Calu3 (cell line): ENCODE measurements at regions not wholly inside any gene's neighbourhood (a gene's known extent, or its start where the extent isn't known, plus 50 kb on each side); places are given as distances from the start of the nearest gene placed in this dataset.
A peak's percentile ranks its signal among the peaks of the same experiment; 100 is the strongest.

Experiments
- BruUV-seq: library from RNA; stranded (reverse); fragments of 400-500 nt; replicated peaks from 2 replicates; lab custom pipeline; 2021; lab: Mats Ljungman, UMichigan
- CTCF ChIA-PET: fragments of 300-600 bp; sonication (Branson Sonifier 250); formaldehyde crosslinking; loops from one replicate; lab custom pipeline; 2022; ENCODE audit warnings: antibody characterized with exemption; lab: Charles Lee
- DNase-seq: peaks from one replicate; pipeline ENCODE4 v3.0.0; 2022
- H3K27ac Mint-ChIP-seq: one replicate; pipeline ENCODE4 v1.8.0; 2022; ENCODE audit warnings: mixed read lengths; ENCODE audit not compliant: unreplicated experiment
- H3K27me3 Mint-ChIP-seq: one replicate; pipeline ENCODE4 v1.8.0; 2022; ENCODE audit warnings: mixed read lengths; ENCODE audit not compliant: unreplicated experiment
- H3K36me3 Mint-ChIP-seq: one replicate; pipeline ENCODE4 v1.8.0; 2022; ENCODE audit warnings: mild to moderate bottlenecking, moderate library complexity, mixed read lengths; ENCODE audit not compliant: insufficient read depth, unreplicated experiment
- H3K4me1 Mint-ChIP-seq: one replicate; pipeline ENCODE4 v1.8.0; 2022; ENCODE audit warnings: mild to moderate bottlenecking, low read depth, mixed read lengths; ENCODE audit not compliant: unreplicated experiment
- H3K4me3 Mint-ChIP-seq: one replicate; pipeline ENCODE4 v1.8.0; 2022; ENCODE audit warnings: mild to moderate bottlenecking, low read depth, moderate library complexity, mixed read lengths; ENCODE audit not compliant: unreplicated experiment
- H3K9me3 Mint-ChIP-seq: one replicate; pipeline ENCODE4 v1.8.0; 2022; ENCODE audit warnings: low read depth, mixed read lengths; ENCODE audit not compliant: unreplicated experiment
- intact Hi-C: fragments of 100-400 bp; cut with micrococcal nuclease; formaldehyde crosslinking; loops from one replicate; pipeline ENCODE4 v1.10.0; 2022; ENCODE audit not compliant: unreplicated experiment
- TF ChIP-seq, protein P1 (sequence below): fragments of 200-600 bp; IDR thresholded peaks from one replicate; pipeline ENCODE4 v1.8.0; 2022; ENCODE audit warnings: antibody characterized with exemption; ENCODE audit not compliant: unreplicated experiment

DNA sequence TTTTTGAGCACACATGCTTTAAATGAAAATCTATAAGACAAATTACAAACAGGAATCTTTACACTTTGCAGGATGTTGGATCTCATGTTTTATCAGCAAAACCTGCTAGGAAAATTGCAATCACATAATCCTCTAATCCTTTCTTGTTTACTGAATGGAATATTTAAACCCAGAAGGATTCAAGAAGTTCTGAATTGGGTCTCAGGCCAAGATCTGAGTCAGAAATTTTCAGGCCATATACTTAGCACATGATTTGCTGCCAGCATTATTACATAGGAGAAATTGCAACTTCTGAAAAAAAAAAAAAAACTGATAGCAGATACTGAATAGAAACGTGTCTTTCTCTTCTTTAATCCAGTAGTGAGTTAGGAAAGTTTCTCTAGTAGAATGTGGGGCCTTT lies 1005.3 kb upstream of the POT1 start:
- no peaks in the 10 kb centered on the region for H3K36me3 Mint-ChIP-seq
- no peak for DNase-seq
- no peaks in the 10 kb centered on the region for H3K27me3 Mint-ChIP-seq
- CTCF ChIA-PET, result no interaction called here
- intact Hi-C loops, result no loop called here
- TF ChIP-seq, protein P1, sequence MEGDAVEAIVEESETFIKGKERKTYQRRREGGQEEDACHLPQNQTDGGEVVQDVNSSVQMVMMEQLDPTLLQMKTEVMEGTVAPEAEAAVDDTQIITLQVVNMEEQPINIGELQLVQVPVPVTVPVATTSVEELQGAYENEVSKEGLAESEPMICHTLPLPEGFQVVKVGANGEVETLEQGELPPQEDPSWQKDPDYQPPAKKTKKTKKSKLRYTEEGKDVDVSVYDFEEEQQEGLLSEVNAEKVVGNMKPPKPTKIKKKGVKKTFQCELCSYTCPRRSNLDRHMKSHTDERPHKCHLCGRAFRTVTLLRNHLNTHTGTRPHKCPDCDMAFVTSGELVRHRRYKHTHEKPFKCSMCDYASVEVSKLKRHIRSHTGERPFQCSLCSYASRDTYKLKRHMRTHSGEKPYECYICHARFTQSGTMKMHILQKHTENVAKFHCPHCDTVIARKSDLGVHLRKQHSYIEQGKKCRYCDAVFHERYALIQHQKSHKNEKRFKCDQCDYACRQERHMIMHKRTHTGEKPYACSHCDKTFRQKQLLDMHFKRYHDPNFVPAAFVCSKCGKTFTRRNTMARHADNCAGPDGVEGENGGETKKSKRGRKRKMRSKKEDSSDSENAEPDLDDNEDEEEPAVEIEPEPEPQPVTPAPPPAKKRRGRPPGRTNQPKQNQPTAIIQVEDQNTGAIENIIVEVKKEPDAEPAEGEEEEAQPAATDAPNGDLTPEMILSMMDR, result no peak
- H3K4me1 Mint-ChIP-seq, result no peaks in the 10 kb centered on the region
- no peak overlapping the region for H3K4me3 Mint-ChIP-seq
- no TSS peak for BruUV-seq
- no peaks in the 10 kb centered on the region for H3K9me3 Mint-ChIP-seq
- H3K27ac Mint-ChIP-seq, result no peak overlapping the region

DNA sequence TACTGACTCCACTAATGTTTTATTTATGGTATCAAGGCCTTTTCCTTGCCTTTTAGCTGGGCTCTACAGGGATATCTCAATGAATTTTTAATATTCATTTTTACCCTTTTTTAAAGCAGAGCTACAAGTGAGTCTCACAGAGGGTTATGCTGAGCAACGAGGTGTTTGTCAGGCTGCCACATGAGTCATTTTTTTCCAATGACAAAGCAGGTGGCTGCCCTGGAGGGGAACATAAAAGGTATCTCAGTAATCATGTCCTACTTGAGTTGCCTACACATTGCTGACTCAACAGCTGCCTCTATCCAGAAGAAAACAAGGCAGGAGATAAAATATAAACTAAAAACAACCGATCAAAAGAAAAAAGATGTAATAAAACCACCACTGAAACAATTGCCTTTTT lies 1004.9 kb upstream of the POT1 start:
- intact Hi-C loops, result no loop called here
- peak; percentile 20 for DNase-seq

DNA sequence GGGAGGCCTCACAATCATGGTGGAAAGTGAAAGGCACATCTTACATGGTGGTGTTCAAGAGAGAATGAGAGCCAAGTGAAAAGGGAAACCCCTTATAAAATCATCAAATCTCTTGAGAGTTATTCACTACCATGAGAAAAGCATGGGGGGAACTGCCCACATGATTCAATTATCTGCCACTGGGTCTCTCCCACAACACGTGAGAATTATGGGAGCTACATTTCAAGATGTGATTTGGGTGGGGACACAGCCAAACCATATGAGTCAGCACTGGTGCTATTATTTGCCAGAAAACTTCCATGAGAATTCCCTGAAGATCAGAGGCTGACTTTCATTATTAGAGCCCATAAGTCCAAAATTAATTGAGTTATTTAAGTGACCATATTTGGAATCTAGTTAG lies 1001.2 kb upstream of the POT1 start:
- Mint-ChIP-seq H3K36me3 (no peaks in the 10 kb centered on the region), H3K27ac (no peak overlapping the region), H3K9me3 (no peaks in the 10 kb centered on the region), H3K4me3 (no peak overlapping the region), H3K4me1 (peaks cover 9% of the 10 kb centered on the region), H3K27me3 (no peaks in the 10 kb centered on the region)
- CTCF ChIA-PET, result no interaction called here
- TF ChIP-seq, protein P1, result no peak
- intact Hi-C loops, result no loop called here
- DNase-seq, result no peak
- BruUV-seq, result no TSS peak

More for the DNA sequence above, 1004.9 kb upstream of the POT1 start:
- H3K4me1 Mint-ChIP-seq, result no peaks in the 10 kb centered on the region
- H3K4me3 Mint-ChIP-seq, result no peak overlapping the region
- H3K36me3 Mint-ChIP-seq, result no peaks in the 10 kb centered on the region
- CTCF ChIA-PET, result no interaction called here
- TF ChIP-seq, protein P1, result no peak
- H3K9me3 Mint-ChIP-seq, result no peaks in the 10 kb centered on the region
- no TSS peak for BruUV-seq
- H3K27ac Mint-ChIP-seq, result no peak overlapping the region
- H3K27me3 Mint-ChIP-seq, result no peaks in the 10 kb centered on the region

DNA sequence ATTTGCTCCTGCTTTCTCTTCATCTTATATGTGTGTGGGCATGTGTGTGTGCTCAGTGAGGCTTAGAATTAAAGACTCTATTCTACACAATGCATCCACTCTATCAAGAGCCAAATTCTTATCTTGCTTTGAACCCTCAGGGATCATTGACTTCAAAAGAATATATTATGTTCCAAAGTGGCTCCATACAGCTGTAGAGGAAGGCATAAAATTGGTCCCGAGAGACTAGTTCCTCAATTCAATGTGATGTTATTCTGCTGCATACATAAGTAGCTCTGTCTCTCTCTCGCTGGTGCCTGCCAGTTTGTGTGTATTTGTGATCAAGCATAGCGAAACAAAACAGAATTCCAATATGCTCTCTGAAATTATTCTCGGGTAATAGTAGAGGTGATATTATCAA lies 997.9 kb upstream of the POT1 start:
- TF ChIP-seq, protein P1, result no peak
- H3K27ac Mint-ChIP-seq, result no peak overlapping the region
- no TSS peak for BruUV-seq
- intact Hi-C loops, result no loop called here
- H3K27me3 Mint-ChIP-seq, result no peaks in the 10 kb centered on the region
- no peaks in the 10 kb centered on the region for H3K9me3 Mint-ChIP-seq
- H3K4me3 Mint-ChIP-seq, result no peak overlapping the region
- H3K4me1 Mint-ChIP-seq, result peaks cover 9% of the 10 kb centered on the region
- CTCF ChIA-PET, result no interaction called here
- no peak for DNase-seq
- no peaks in the 10 kb centered on the region for H3K36me3 Mint-ChIP-seq

DNA sequence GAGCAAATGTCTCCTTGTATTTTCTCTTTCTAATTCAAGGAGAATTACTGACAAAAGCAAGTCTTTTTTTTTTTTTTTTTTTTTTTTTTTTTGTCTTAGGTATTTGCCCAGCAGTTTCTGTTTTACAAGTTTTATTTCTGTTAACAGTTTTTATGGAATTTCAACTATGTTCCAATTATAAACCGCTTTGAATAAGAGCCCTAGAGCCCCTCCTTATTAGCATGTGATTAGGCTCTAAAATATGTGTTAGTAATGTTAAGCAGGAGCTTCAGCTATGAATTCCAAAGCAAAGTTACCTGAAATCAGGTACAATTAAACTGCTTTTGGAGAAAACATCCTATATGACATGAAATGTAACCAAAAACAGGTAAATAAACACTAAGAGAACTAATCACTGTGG lies 997.0 kb upstream of the POT1 start:
- TF ChIP-seq, protein P1, result no peak
- H3K27ac Mint-ChIP-seq, result no peak overlapping the region
- no peaks in the 10 kb centered on the region for H3K36me3 Mint-ChIP-seq
- no TSS peak for BruUV-seq
- H3K4me3 Mint-ChIP-seq, result no peak overlapping the region
- DNase-seq, result no peak
- peaks cover 9% of the 10 kb centered on the region for H3K4me1 Mint-ChIP-seq
- H3K9me3 Mint-ChIP-seq, result no peaks in the 10 kb centered on the region
- no peaks in the 10 kb centered on the region for H3K27me3 Mint-ChIP-seq
- intact Hi-C loops, result no loop called here
- CTCF ChIA-PET, result interaction anchor here (0.7 kb wide), 2 partner anchors 288 to 547 kb away, joined by 6 to 8 read pairs; no protein-coding TSS in a partner anchor
